Neuronal stem cell (in vitro differentiated cells): ENCODE measurements at regions not wholly inside any gene's neighbourhood (a gene's known extent, or its start where the extent isn't known, plus 50 kb on each side); places are given as distances from the start of the nearest gene placed in this dataset.

ENCODE experiments used
- DNase-seq: peaks from one replicate; pipeline ENCODE4 v3.0.0-alpha.2; 2013; ENCODE audit warnings: low spot score
- H2AFZ ChIP-seq: one replicate; pipeline ENCODE4 v1.6.1; 2013; ENCODE audit warnings: mild to moderate bottlenecking, low read length, inconsistent platforms
- H2AK5ac ChIP-seq: 2 replicates; pipeline ENCODE4 v1.6.1; 2013; ENCODE audit warnings: low read depth, mild to moderate bottlenecking, inconsistent platforms, low read length, moderate library complexity, mixed read lengths
- H2BK120ac ChIP-seq: 2 replicates; pipeline ENCODE4 v1.6.1; 2013; ENCODE audit warnings: low read depth, mild to moderate bottlenecking, inconsistent platforms, low read length, moderate library complexity, mixed read lengths
- H2BK12ac ChIP-seq: one replicate; pipeline ENCODE4 v1.6.1; 2013; ENCODE audit warnings: low read length, inconsistent platforms
- H2BK15ac ChIP-seq: 2 replicates; pipeline ENCODE4 v1.6.1; 2013; ENCODE audit warnings: mild to moderate bottlenecking, low read length, inconsistent platforms, mixed read lengths
- H2BK5ac ChIP-seq: one replicate; pipeline ENCODE4 v1.6.1; 2013; ENCODE audit warnings: inconsistent platforms, mild to moderate bottlenecking, low read length, moderate library complexity
- H3K14ac ChIP-seq: one replicate; pipeline ENCODE4 v1.6.1; 2013; ENCODE audit warnings: low read length, inconsistent platforms
- H3K18ac ChIP-seq: 2 replicates; pipeline ENCODE4 v1.6.1; 2013; ENCODE audit warnings: low read length, inconsistent platforms
- H3K23ac ChIP-seq: 2 replicates; pipeline ENCODE4 v1.6.1; 2013; ENCODE audit warnings: low read depth, mild to moderate bottlenecking, mixed read lengths, low read length, inconsistent platforms; ENCODE audit not compliant: poor library complexity
- H3K27ac ChIP-seq: replicated peaks from 3 replicates; pipeline ENCODE4 v1.5.1; 2013; ENCODE audit warnings: low read length, inconsistent platforms
- H3K27me3 ChIP-seq, 3 experiments: 2 replicates each; pipeline ENCODE4 v1.6.1; 2013; ENCODE audit warnings: low read length in 3 of 3, mild to moderate bottlenecking in 2 of 3, inconsistent platforms in 1 of 3, low read depth in 1 of 3, mixed read lengths in 1 of 3, moderate library complexity in 1 of 3; ENCODE audit not compliant: control insufficient read depth in 3 of 3, insufficient read depth in 3 of 3
- H3K36me3 ChIP-seq, 2 donors: replicated peaks in 1 of 2; 2 replicates each; pipeline ENCODE4 v1.6.1; 2013; ENCODE audit warnings: low read length in 2 of 2; ENCODE audit not compliant: control insufficient read depth in 2 of 2, insufficient read depth in 2 of 2
- H3K4ac ChIP-seq: 2 replicates; pipeline ENCODE4 v1.6.1; 2013; ENCODE audit warnings: inconsistent platforms, mild to moderate bottlenecking, low read length, moderate library complexity
- H3K4me1 ChIP-seq, 2 donors: 1 replicate in 1 of 2; 2 replicates in 1 of 2; pipeline ENCODE4 v1.6.1; 2013; ENCODE audit warnings: low read length in 2 of 2, low read depth in 1 of 2; ENCODE audit not compliant: control insufficient read depth in 2 of 2, insufficient read depth in 1 of 2
- H3K4me2 ChIP-seq: one replicate; pipeline ENCODE4 v1.6.1; 2013; ENCODE audit warnings: mild to moderate bottlenecking, low read length, inconsistent platforms; ENCODE audit not compliant: insufficient read depth, poor library complexity, severe bottlenecking
- H3K4me3 ChIP-seq, 2 donors: 2 replicates each; pipeline ENCODE4 v1.5.1; 2013; ENCODE audit warnings: low read length in 2 of 2, mild to moderate bottlenecking in 2 of 2, inconsistent platforms in 1 of 2, moderate library complexity in 1 of 2
- H3K79me1 ChIP-seq: one replicate; pipeline ENCODE4 v1.6.1; 2013; ENCODE audit warnings: low read depth, mild to moderate bottlenecking, inconsistent platforms, low read length, moderate library complexity
- H3K9ac ChIP-seq: one replicate; pipeline ENCODE4 v1.6.1; 2013; ENCODE audit warnings: mild to moderate bottlenecking, low read depth, low read length, inconsistent platforms; ENCODE audit not compliant: poor library complexity
- H3K9me3 ChIP-seq, 2 donors: replicated peaks in 1 of 2; 2 replicates each; pipeline versions ENCODE3 to v1.6.1; 2013; ENCODE audit warnings: low read length in 2 of 2, mild to moderate bottlenecking in 2 of 2, inconsistent platforms in 1 of 2, low read depth in 1 of 2, mixed read lengths in 1 of 2, moderate library complexity in 1 of 2; ENCODE audit not compliant: control insufficient read depth in 2 of 2, insufficient read depth in 1 of 2
- H4K8ac ChIP-seq: one replicate; pipeline ENCODE4 v1.6.1; 2013; ENCODE audit warnings: low read depth, mild to moderate bottlenecking, inconsistent platforms, low read length, moderate library complexity
- H4K91ac ChIP-seq: one replicate; pipeline ENCODE4 v1.6.1; 2013; ENCODE audit warnings: low read length, low read depth, mild to moderate bottlenecking, inconsistent platforms; ENCODE audit not compliant: poor library complexity
- WGBS, 2 donors: extraction: QIAGEN DNeasy Blood & Tissue Kit; methylation state at CpG; one replicate each; pipeline ENCODE4 v1.1.7; 2013; ENCODE audit warnings: missing lambda C conversion rate in 2 of 2, mixed read lengths in 1 of 2; ENCODE audit not compliant: insufficient read length in 2 of 2, insufficient replicate concordance in 1 of 2; ENCODE audit errors: extremely low coverage in 2 of 2; 5-methylcytosine and 5-hydroxymethylcytosine counted together

GRCh38 chr7:50204581-50204980 lies 99.9 kb upstream of the IKZF1 start:
- Histone ChIP-seq H3K36me3 (no peaks in the 10 kb centered on the region), H3K4me2 (no peak overlapping the region), H2AFZ (no peak overlapping the region), H3K27me3 (no peaks in the 10 kb centered on the region), H2BK5ac (no peak overlapping the region), H3K4me1 (no peaks in the 10 kb centered on the region), H3K4ac (no peak overlapping the region), H3K18ac (no peak overlapping the region), H3K79me1 (no peaks in the 10 kb centered on the region), H2BK15ac (no peak overlapping the region), H4K91ac (no peak overlapping the region), H3K4me3 (no peak overlapping the region), H2AK5ac (no peak overlapping the region), H2BK120ac (no peak overlapping the region), H4K8ac (no peak overlapping the region), H3K9me3 (no peaks in the 10 kb centered on the region), H3K9ac (no peak overlapping the region), H3K14ac (no peak overlapping the region), H2BK12ac (no peak overlapping the region), H3K23ac (no peak overlapping the region), H3K27ac (no peak overlapping the region)
- DNase-seq = no peak
- no CpG with 5 or more reads among the region's 5 CpGs for WGBS, 2 donors

GRCh38 chr7:50203521-50203920 lies 101.0 kb upstream of the IKZF1 start:
- Histone ChIP-seq H2BK120ac (no peak overlapping the region), H3K4me1 (no peaks in the 10 kb centered on the region), H4K91ac (no peak overlapping the region)

GRCh38 chr7:50202052-50202555 lies 102.4 kb upstream of the IKZF1 start:
- no CpG with 5 or more reads among the region's 1 CpG for WGBS, 2 donors
- Histone ChIP-seq H2BK5ac (no peak overlapping the region), H3K4me2 (no peak overlapping the region), H4K91ac (no peak overlapping the region), H2BK15ac (no peak overlapping the region), H3K27ac (no peak overlapping the region), H4K8ac (no peak overlapping the region), H3K4ac (no peak overlapping the region), H3K9me3 (no peaks in the 10 kb centered on the region), H3K9ac (no peak overlapping the region), H3K23ac (no peak overlapping the region), H2AFZ (no peak overlapping the region), H2BK12ac (no peak overlapping the region), H3K4me3 (no peak overlapping the region), H3K18ac (no peak overlapping the region), H3K36me3 (no peaks in the 10 kb centered on the region), H3K14ac (no peak overlapping the region), H2BK120ac (no peak overlapping the region), H3K79me1 (no peaks in the 10 kb centered on the region), H2AK5ac (no peak overlapping the region), H3K27me3 (no peaks in the 10 kb centered on the region), H3K4me1 (no peaks in the 10 kb centered on the region)
- DNase-seq = no peak

More at GRCh38 chr7:50203521-50203920, 101.0 kb upstream of the IKZF1 start:
- no peak overlapping the region for H3K18ac ChIP-seq
- H2BK12ac ChIP-seq = no peak overlapping the region
- H3K9ac ChIP-seq = no peak overlapping the region
- no peak for DNase-seq
- H3K36me3 ChIP-seq = no peaks in the 10 kb centered on the region
- no peak overlapping the region for H3K14ac ChIP-seq
- H3K79me1 ChIP-seq = no peaks in the 10 kb centered on the region
- no peak overlapping the region for H3K4me3 ChIP-seq
- no peak overlapping the region for H2AK5ac ChIP-seq
- no peak overlapping the region for H2BK5ac ChIP-seq
- H3K4ac ChIP-seq = no peak overlapping the region
- no peak overlapping the region for H2AFZ ChIP-seq
- H2BK15ac ChIP-seq = no peak overlapping the region
- H3K4me2 ChIP-seq = no peak overlapping the region
- no peaks in the 10 kb centered on the region for H3K9me3 ChIP-seq
- no peaks in the 10 kb centered on the region for H3K27me3 ChIP-seq
- no CpG with 5 or more reads among the region's 4 CpGs for WGBS, 2 donors
- H4K8ac ChIP-seq = no peak overlapping the region
- no peak overlapping the region for H3K27ac ChIP-seq
- H3K23ac ChIP-seq = no peak overlapping the region

- Histone ChIP-seq H4K8ac (no peak overlapping the region), H3K27me3 (no peaks in the 10 kb centered on the region), H4K91ac (no peak overlapping the region), H2BK120ac (no peak overlapping the region), H3K36me3 (no peaks in the 10 kb centered on the region), H3K4me1 (no peaks in the 10 kb centered on the region), H3K9ac (no peak overlapping the region), H3K18ac (no peak overlapping the region), H2BK5ac (no peak overlapping the region), H3K4me2 (no peak overlapping the region), H2AFZ (no peak overlapping the region), H3K23ac (no peak overlapping the region), H3K9me3 (no peaks in the 10 kb centered on the region), H3K27ac (no peak overlapping the region), H3K79me1 (no peaks in the 10 kb centered on the region), H3K4ac (no peak overlapping the region), H3K4me3 (no peak overlapping the region), H3K14ac (no peak overlapping the region), H2AK5ac (no peak overlapping the region), H2BK12ac (no peak overlapping the region), H2BK15ac (no peak overlapping the region)
- DNase-seq = no peak
- no CpG with 5 or more reads among the region's 5 CpGs for WGBS, 2 donors
These were observed 104.7 kb upstream of the IKZF1 start for GRCh38 chr7:50199824-50200223.
